ENCODE measurements at regions not wholly inside any gene's neighbourhood (a gene's known extent, or its start where the extent isn't known, plus 50 kb on each side); places are given as distances from the start of the nearest gene placed in this dataset.

- no CpG with 5 or more reads among the region's 2 CpGs for WGBS (ENCODE audit: extremely low coverage, insufficient coverage, insufficient read length)
- H3K18ac ChIP-seq (ENCODE audit: low read length): no peak overlapping the region
- no peak overlapping the region for H2AK5ac ChIP-seq (ENCODE audit: low read length)
Observed at GRCh38 chr5:31121224-31121623, 72.3 kb upstream of the CDH6 start.

GRCh38 chr5:31120642-31120948 is 72.9 kb upstream of the CDH6 start:
- Histone ChIP-seq H3K4me2 (ENCODE audit: low read length) (no peak overlapping the region), H3K27ac (ENCODE audit: low read depth, low read length) (no peak overlapping the region), H2AFZ (ENCODE audit: insufficient read depth, low read length, poor library complexity) (no peak overlapping the region), H2BK120ac (ENCODE audit: insufficient read depth, low read length, poor library complexity) (no peak overlapping the region), H3K23ac (ENCODE audit: low read length) (no peak overlapping the region), H4K8ac (ENCODE audit: low read depth, low read length) (no peak overlapping the region), H3K9me3 (ENCODE audit: insufficient read depth, low read depth, low read length) (no peaks in the 10 kb centered on the region), H2BK5ac (ENCODE audit: low read depth, low read length, poor library complexity) (no peak overlapping the region), H4K91ac (ENCODE audit: low read depth, low read length) (no peak overlapping the region), H3K14ac (ENCODE audit: low read length) (no peak overlapping the region), H2BK12ac (ENCODE audit: low read length) (no peak overlapping the region), H3K27me3 (ENCODE audit: insufficient read depth, low read length) (no peaks in the 10 kb centered on the region), H3K4ac (ENCODE audit: low read depth, low read length) (no peak overlapping the region), H3K4me3 (ENCODE audit: low read depth, low read length) (no peak overlapping the region), H3K9ac (ENCODE audit: low read length) (no peak overlapping the region), H2AK5ac (ENCODE audit: low read length) (no peak overlapping the region), H3K4me1 (ENCODE audit: control insufficient read depth in 1 of 2, insufficient read depth in 2 of 2, low read length in 2 of 2) (no peaks in the 10 kb centered on the region), H3K18ac (ENCODE audit: low read length) (no peak overlapping the region), H4K12ac (ENCODE audit: low read depth, low read length) (no peak overlapping the region), H3K79me1 (ENCODE audit: low read length) (no peaks in the 10 kb centered on the region), H3K79me2 (ENCODE audit: control insufficient read depth, insufficient read depth, low read length, poor library complexity) (no peaks in the 10 kb centered on the region), H3K36me3 (ENCODE audit: control insufficient read depth in 1 of 2, insufficient read depth in 2 of 2, low read length in 2 of 2) (no peaks in the 10 kb centered on the region)
- WGBS (ENCODE audit: extremely low coverage, insufficient coverage, insufficient read length): no CpG with 5 or more reads among the region's 3 CpGs
- DNase-seq: no peak

More at GRCh38 chr5:31121224-31121623, 72.3 kb upstream of the CDH6 start:
- no peaks in the 10 kb centered on the region for H3K79me2 ChIP-seq (ENCODE audit: control insufficient read depth, insufficient read depth, low read length, poor library complexity)
- no peak overlapping the region for H2BK12ac ChIP-seq (ENCODE audit: low read length)
- H3K36me3 ChIP-seq (ENCODE audit: control insufficient read depth in 1 of 2, insufficient read depth in 2 of 2, low read length in 2 of 2): no peaks in the 10 kb centered on the region
- H2AFZ ChIP-seq (ENCODE audit: insufficient read depth, low read length, poor library complexity): no peak overlapping the region
- no peaks in the 10 kb centered on the region for H3K79me1 ChIP-seq (ENCODE audit: low read length)
- no peak overlapping the region for H3K27ac ChIP-seq (ENCODE audit: low read depth, low read length)
- no peaks in the 10 kb centered on the region for H3K4me1 ChIP-seq (ENCODE audit: control insufficient read depth in 1 of 2, insufficient read depth in 2 of 2, low read length in 2 of 2)
- H3K9ac ChIP-seq (ENCODE audit: low read length): no peak overlapping the region
- no peak for DNase-seq
- no peak overlapping the region for H3K14ac ChIP-seq (ENCODE audit: low read length)
- H4K8ac ChIP-seq (ENCODE audit: low read depth, low read length): no peak overlapping the region
- H4K12ac ChIP-seq (ENCODE audit: low read depth, low read length): no peak overlapping the region
- no peaks in the 10 kb centered on the region for H3K27me3 ChIP-seq (ENCODE audit: insufficient read depth, low read length)
- no peak overlapping the region for H3K23ac ChIP-seq (ENCODE audit: low read length)
- H2BK5ac ChIP-seq (ENCODE audit: low read depth, low read length, poor library complexity): no peak overlapping the region
- no peak overlapping the region for H2BK120ac ChIP-seq (ENCODE audit: insufficient read depth, low read length, poor library complexity)
- no peak overlapping the region for H3K4me2 ChIP-seq (ENCODE audit: low read length)
- no peak overlapping the region for H3K4me3 ChIP-seq (ENCODE audit: low read depth, low read length)
- H4K91ac ChIP-seq (ENCODE audit: low read depth, low read length): no peak overlapping the region
- no peaks in the 10 kb centered on the region for H3K9me3 ChIP-seq (ENCODE audit: insufficient read depth, low read depth, low read length)
- H3K4ac ChIP-seq (ENCODE audit: low read depth, low read length): no peak overlapping the region

- no peaks in the 10 kb centered on the region for H3K9me3 ChIP-seq (ENCODE audit: insufficient read depth, low read depth, low read length)
- WGBS (ENCODE audit: extremely low coverage, insufficient coverage, insufficient read length): no CpG with 5 or more reads among the region's 7 CpGs
- no peak overlapping the region for H2BK120ac ChIP-seq (ENCODE audit: insufficient read depth, low read length, poor library complexity)
- H4K12ac ChIP-seq (ENCODE audit: low read depth, low read length): no peak overlapping the region
- no peak overlapping the region for H3K14ac ChIP-seq (ENCODE audit: low read length)
- no peak overlapping the region for H3K4me2 ChIP-seq (ENCODE audit: low read length)
- no peak overlapping the region for H3K27ac ChIP-seq (ENCODE audit: low read depth, low read length)
- H3K27me3 ChIP-seq (ENCODE audit: insufficient read depth, low read length): no peaks in the 10 kb centered on the region
- no peak overlapping the region for H4K91ac ChIP-seq (ENCODE audit: low read depth, low read length)
- no peak overlapping the region for H2AK5ac ChIP-seq (ENCODE audit: low read length)
- H3K4me1 ChIP-seq (ENCODE audit: control insufficient read depth in 1 of 2, insufficient read depth in 2 of 2, low read length in 2 of 2): no peaks in the 10 kb centered on the region
- peak overlapping the region; percentile 61 for H3K9ac ChIP-seq (ENCODE audit: low read length)
- no peak overlapping the region for H3K4me3 ChIP-seq (ENCODE audit: low read depth, low read length)
- no peak overlapping the region for H3K18ac ChIP-seq (ENCODE audit: low read length)
- H3K79me2 ChIP-seq (ENCODE audit: control insufficient read depth, insufficient read depth, low read length, poor library complexity): no peaks in the 10 kb centered on the region
- no peaks in the 10 kb centered on the region for H3K79me1 ChIP-seq (ENCODE audit: low read length)
- no peak overlapping the region for H3K4ac ChIP-seq (ENCODE audit: low read depth, low read length)
- H4K8ac ChIP-seq (ENCODE audit: low read depth, low read length): no peak overlapping the region
- no peak overlapping the region for H2AFZ ChIP-seq (ENCODE audit: insufficient read depth, low read length, poor library complexity)
- no peak overlapping the region for H2BK5ac ChIP-seq (ENCODE audit: low read depth, low read length, poor library complexity)
- peak in 1 of 2 donors; percentile 2 for DNase-seq
- H3K36me3 ChIP-seq (ENCODE audit: control insufficient read depth in 1 of 2, insufficient read depth in 2 of 2, low read length in 2 of 2): no peaks in the 10 kb centered on the region
- no peak overlapping the region for H3K23ac ChIP-seq (ENCODE audit: low read length)
- H2BK12ac ChIP-seq (ENCODE audit: low read length): no peak overlapping the region
Observed at GRCh38 chr5:31119938-31120641, 73.4 kb upstream of the CDH6 start.

- H2AFZ ChIP-seq (ENCODE audit: insufficient read depth, low read length, poor library complexity): no peak overlapping the region
Observed at GRCh38 chr5:31116466-31117031, 76.9 kb upstream of the CDH6 start.

More at GRCh38 chr5:31116466-31117031, 76.9 kb upstream of the CDH6 start:
- no peak overlapping the region for H4K12ac ChIP-seq (ENCODE audit: low read depth, low read length)
- no peaks in the 10 kb centered on the region for H3K4me1 ChIP-seq (ENCODE audit: control insufficient read depth in 1 of 2, insufficient read depth in 2 of 2, low read length in 2 of 2)
- no peak overlapping the region for H3K4me2 ChIP-seq (ENCODE audit: low read length)
- no peaks in the 10 kb centered on the region for H3K27me3 ChIP-seq (ENCODE audit: insufficient read depth, low read length)
- no peak overlapping the region for H2BK12ac ChIP-seq (ENCODE audit: low read length)
- no peak overlapping the region for H3K4me3 ChIP-seq (ENCODE audit: low read depth, low read length)
- H3K14ac ChIP-seq (ENCODE audit: low read length): no peak overlapping the region
- H4K91ac ChIP-seq (ENCODE audit: low read depth, low read length): no peak overlapping the region
- H2BK120ac ChIP-seq (ENCODE audit: insufficient read depth, low read length, poor library complexity): no peak overlapping the region
- H2BK5ac ChIP-seq (ENCODE audit: low read depth, low read length, poor library complexity): no peak overlapping the region
- no peaks in the 10 kb centered on the region for H3K79me1 ChIP-seq (ENCODE audit: low read length)
- no peak overlapping the region for H3K27ac ChIP-seq (ENCODE audit: low read depth, low read length)
- no peak overlapping the region for H3K4ac ChIP-seq (ENCODE audit: low read depth, low read length)
- no peaks in the 10 kb centered on the region for H3K36me3 ChIP-seq (ENCODE audit: control insufficient read depth in 1 of 2, insufficient read depth in 2 of 2, low read length in 2 of 2)
- H3K9me3 ChIP-seq (ENCODE audit: insufficient read depth, low read depth, low read length): no peaks in the 10 kb centered on the region
- no peaks in the 10 kb centered on the region for H3K79me2 ChIP-seq (ENCODE audit: control insufficient read depth, insufficient read depth, low read length, poor library complexity)
- no peak overlapping the region for H2AK5ac ChIP-seq (ENCODE audit: low read length)
- H3K9ac ChIP-seq (ENCODE audit: low read length): no peak overlapping the region
- H3K18ac ChIP-seq (ENCODE audit: low read length): no peak overlapping the region
- no peak overlapping the region for H4K8ac ChIP-seq (ENCODE audit: low read depth, low read length)
- no peak overlapping the region for H3K23ac ChIP-seq (ENCODE audit: low read length)
- no peak for DNase-seq
- no CpG with 5 or more reads among the region's 6 CpGs for WGBS (ENCODE audit: extremely low coverage, insufficient coverage, insufficient read length)
